Caco-2 (cell line): ENCODE measurements at regions not wholly inside any gene's neighbourhood (a gene's known extent, or its start where the extent isn't known, plus 50 kb on each side); places are given as distances from the start of the nearest gene placed in this dataset.

Experiments
- BruUV-seq: library from RNA; stranded (reverse); fragments of 400-500 nt; replicated peaks from 2 replicates; lab custom pipeline; 2021; lab: Mats Ljungman, UMichigan
- CTCF ChIA-PET: fragments of 300-600 bp; sonication (Branson Sonifier 250); formaldehyde crosslinking; loops from one replicate; lab custom pipeline; 2022; ENCODE audit warnings: antibody characterized with exemption; lab: Charles Lee
- POLR2A ChIA-PET: fragments of 300-600 bp; sonication (Branson Sonifier 250); formaldehyde crosslinking; loops from one replicate; lab custom pipeline; 2022; ENCODE audit warnings: antibody characterized with exemption; lab: Charles Lee
- DNase-seq, 2 experiments: peaks; one replicate each; pipeline versions ENCODE4 v3.0.0 to v3.0.0-alpha.2; 2020 to 2022
- H3K27me3 ChIP-seq: replicated peaks from 2 replicates; pipeline ENCODE4 v1.6.0; 2011; ENCODE audit warnings: low read length; ENCODE audit not compliant: control insufficient read depth, insufficient read depth
- H3K36me3 ChIP-seq: 2 replicates; pipeline ENCODE4 v1.5.1; 2011; ENCODE audit warnings: low read length; ENCODE audit not compliant: control insufficient read depth, insufficient read depth
- H3K4me1 ChIP-seq: fragments of 250-450 bp; sonication (Bioruptor Pico); 2 replicates; pipeline ENCODE4 v1.5.1; 2020; ENCODE audit warnings: mild to moderate bottlenecking
- H3K4me3 ChIP-seq: 2 replicates; pipeline ENCODE4 v1.5.1; 2011; ENCODE audit warnings: low read depth, mild to moderate bottlenecking, control low read depth, low read length
- H3K9me3 ChIP-seq: fragments of 250-450 bp; sonication (Bioruptor Pico); 2 replicates; pipeline ENCODE4 v1.5.1; 2020; ENCODE audit warnings: mild to moderate bottlenecking, moderate library complexity
- H3K27ac Mint-ChIP-seq: one replicate; pipeline ENCODE4 v1.8.0; 2022; ENCODE audit warnings: mixed read lengths; ENCODE audit not compliant: unreplicated experiment
- H3K27me3 Mint-ChIP-seq: one replicate; pipeline ENCODE4 v1.8.0; 2022; ENCODE audit warnings: mixed read lengths; ENCODE audit not compliant: insufficient read depth, unreplicated experiment
- H3K36me3 Mint-ChIP-seq: one replicate; pipeline ENCODE4 v1.8.0; 2022; ENCODE audit warnings: mild to moderate bottlenecking, mixed read lengths; ENCODE audit not compliant: insufficient read depth, unreplicated experiment
- H3K4me1 Mint-ChIP-seq: one replicate; pipeline ENCODE4 v1.8.0; 2022; ENCODE audit warnings: low read depth, mixed read lengths; ENCODE audit not compliant: unreplicated experiment
- H3K4me3 Mint-ChIP-seq: one replicate; pipeline ENCODE4 v1.8.0; 2022; ENCODE audit warnings: mild to moderate bottlenecking, moderate library complexity, mixed read lengths; ENCODE audit not compliant: unreplicated experiment
- H3K9me3 Mint-ChIP-seq: one replicate; pipeline ENCODE4 v1.8.0; 2022; ENCODE audit warnings: mixed read lengths; ENCODE audit not compliant: unreplicated experiment
- intact Hi-C: fragments of 100-400 bp; cut with micrococcal nuclease; formaldehyde crosslinking; loops from one replicate; pipeline ENCODE4 v1.10.0; 2022; ENCODE audit not compliant: unreplicated experiment
- TF ChIP-seq, protein P1 (sequence below), 2 experiments: fragments of 200-600 bp in 1 of 2; IDR thresholded peaks; 1 replicate in 1 of 2; 2 replicates in 1 of 2; pipeline versions ENCODE4 v1.5.1 to v1.8.0; 2011 to 2022; ENCODE audit warnings: antibody characterized with exemption in 1 of 2, control low read depth in 1 of 2, inconsistent platforms in 1 of 2, low read depth in 1 of 2, low read length in 1 of 2, mild to moderate bottlenecking in 1 of 2, moderate library complexity in 1 of 2; ENCODE audit not compliant: insufficient read depth in 1 of 2, severe bottlenecking in 1 of 2, unreplicated experiment in 1 of 2

DNA sequence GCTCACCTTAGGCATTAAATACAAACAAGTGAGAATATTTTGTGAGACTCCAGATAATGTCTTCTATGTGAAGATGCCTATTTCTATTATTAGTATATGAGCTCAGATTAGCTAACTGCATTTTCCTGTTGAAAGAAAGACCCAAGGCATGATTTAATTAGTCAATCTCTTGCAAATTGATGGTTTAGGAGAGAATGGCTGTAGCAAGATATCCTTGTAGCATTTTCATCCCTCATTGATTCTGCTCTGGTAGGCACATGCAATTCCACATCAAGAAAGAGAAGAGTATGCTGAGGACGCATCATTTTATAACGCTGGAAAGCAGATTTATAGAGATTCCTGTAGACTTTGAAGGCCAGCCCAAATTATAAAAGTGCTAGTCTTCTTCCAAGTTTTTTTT is 332.0 kb downstream of the SOX11 start:
- TF ChIP-seq, protein P1, sequence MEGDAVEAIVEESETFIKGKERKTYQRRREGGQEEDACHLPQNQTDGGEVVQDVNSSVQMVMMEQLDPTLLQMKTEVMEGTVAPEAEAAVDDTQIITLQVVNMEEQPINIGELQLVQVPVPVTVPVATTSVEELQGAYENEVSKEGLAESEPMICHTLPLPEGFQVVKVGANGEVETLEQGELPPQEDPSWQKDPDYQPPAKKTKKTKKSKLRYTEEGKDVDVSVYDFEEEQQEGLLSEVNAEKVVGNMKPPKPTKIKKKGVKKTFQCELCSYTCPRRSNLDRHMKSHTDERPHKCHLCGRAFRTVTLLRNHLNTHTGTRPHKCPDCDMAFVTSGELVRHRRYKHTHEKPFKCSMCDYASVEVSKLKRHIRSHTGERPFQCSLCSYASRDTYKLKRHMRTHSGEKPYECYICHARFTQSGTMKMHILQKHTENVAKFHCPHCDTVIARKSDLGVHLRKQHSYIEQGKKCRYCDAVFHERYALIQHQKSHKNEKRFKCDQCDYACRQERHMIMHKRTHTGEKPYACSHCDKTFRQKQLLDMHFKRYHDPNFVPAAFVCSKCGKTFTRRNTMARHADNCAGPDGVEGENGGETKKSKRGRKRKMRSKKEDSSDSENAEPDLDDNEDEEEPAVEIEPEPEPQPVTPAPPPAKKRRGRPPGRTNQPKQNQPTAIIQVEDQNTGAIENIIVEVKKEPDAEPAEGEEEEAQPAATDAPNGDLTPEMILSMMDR (IDR thresholded peaks at IDR 0.05; ENCODE audit: insufficient read depth in 1 of 2, low read depth in 1 of 2, low read length in 1 of 2, severe bottlenecking in 1 of 2, unreplicated experiment in 1 of 2) = no peak
- no peak for DNase-seq
- BruUV-seq = no TSS peak
- intact Hi-C loops = no loop called here
- no peak overlapping the region for H3K4me3 ChIP-seq
- H3K9me3 ChIP-seq = 0 out of 2 replicates have a peak, but pooled peaks cover 4% of the 10 kb centered on the region
- no peak overlapping the region for H3K27ac Mint-ChIP-seq
- H3K36me3 ChIP-seq = no peaks in the 10 kb centered on the region
- no peaks in the 10 kb centered on the region for H3K36me3 Mint-ChIP-seq
- no peaks in the 10 kb centered on the region for H3K27me3 Mint-ChIP-seq
- H3K9me3 Mint-ChIP-seq = peaks cover 21% of the 10 kb centered on the region
- no peaks in the 10 kb centered on the region for H3K4me1 ChIP-seq
- POLR2A ChIA-PET = no interaction called here
- peaks cover 16% of the 10 kb centered on the region for H3K4me1 Mint-ChIP-seq
- no peaks in the 10 kb centered on the region for H3K27me3 ChIP-seq
- no peak overlapping the region for H3K4me3 Mint-ChIP-seq
- CTCF ChIA-PET = no interaction called here

DNA sequence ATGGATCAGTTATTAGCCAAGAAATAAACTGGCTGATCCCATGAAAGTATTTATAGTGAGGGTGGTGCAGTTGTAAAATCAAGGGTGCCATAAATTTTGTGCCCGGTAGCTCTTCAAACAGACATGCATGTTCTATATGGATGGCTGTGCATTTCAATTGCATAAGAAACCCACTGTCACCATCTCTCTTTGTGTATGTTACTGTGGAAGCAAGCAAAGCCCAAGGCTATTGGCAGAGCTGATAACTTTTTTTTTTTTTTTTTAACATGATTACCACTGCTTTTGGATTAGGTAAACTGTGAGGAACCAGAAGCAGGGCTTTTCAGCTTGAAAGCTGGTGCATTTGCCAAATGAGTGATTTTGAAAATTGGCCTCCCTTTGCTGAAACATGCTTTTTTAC is 332.6 kb downstream of the SOX11 start:
- Mint-ChIP-seq H3K9me3 (peaks cover 21% of the 10 kb centered on the region), H3K27me3 (no peaks in the 10 kb centered on the region), H3K36me3 (no peaks in the 10 kb centered on the region), H3K4me1 (peaks cover 16% of the 10 kb centered on the region), H3K4me3 (no peak overlapping the region), H3K27ac (no peak overlapping the region)
- H3K27me3 ChIP-seq = no peaks in the 10 kb centered on the region
- no peaks in the 10 kb centered on the region for H3K36me3 ChIP-seq
- TF ChIP-seq, protein P1 (IDR thresholded peaks at IDR 0.05; ENCODE audit: insufficient read depth in 1 of 2, low read depth in 1 of 2, low read length in 1 of 2, severe bottlenecking in 1 of 2, unreplicated experiment in 1 of 2) = no peak
- no peak for DNase-seq
- CTCF ChIA-PET = no interaction called here
- 0 out of 2 replicates have a peak, but pooled peaks cover 4% of the 10 kb centered on the region for H3K9me3 ChIP-seq
- intact Hi-C loops = no loop called here
- H3K4me3 ChIP-seq = no peak overlapping the region
- no TSS peak for BruUV-seq
- H3K4me1 ChIP-seq = no peaks in the 10 kb centered on the region
- POLR2A ChIA-PET = no interaction called here

DNA sequence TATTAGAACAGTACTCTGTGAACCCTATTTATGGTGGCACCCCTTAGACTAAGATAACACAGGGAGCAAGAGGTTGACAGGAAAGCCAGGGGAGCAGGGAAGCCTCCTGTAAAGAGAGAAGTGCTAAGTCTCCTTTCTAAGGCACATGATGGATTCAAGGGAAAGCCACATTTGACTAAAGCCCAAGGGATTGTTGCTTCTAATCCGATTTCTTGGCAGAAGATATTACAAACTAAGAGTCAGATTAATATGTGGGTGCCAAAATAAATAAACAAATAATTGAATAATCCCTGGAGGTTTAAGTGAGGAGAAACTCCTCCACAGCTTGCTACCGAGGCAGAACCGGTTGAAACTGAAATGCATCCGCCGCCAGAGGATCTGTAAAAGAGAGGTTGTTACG is 333.2 kb downstream of the SOX11 start:
- Mint-ChIP-seq H3K4me1 (peaks cover 16% of the 10 kb centered on the region), H3K27me3 (no peaks in the 10 kb centered on the region), H3K4me3 (no peak overlapping the region), H3K27ac (no peak overlapping the region), H3K9me3 (peaks cover 21% of the 10 kb centered on the region), H3K36me3 (no peaks in the 10 kb centered on the region)
- ChIA-PET CTCF (no interaction called here), POLR2A (no interaction called here)
- Histone ChIP-seq H3K9me3 (0 out of 2 replicates have a peak, but pooled peaks cover 4% of the 10 kb centered on the region), H3K27me3 (no peaks in the 10 kb centered on the region), H3K4me1 (no peaks in the 10 kb centered on the region), H3K4me3 (no peak overlapping the region), H3K36me3 (no peaks in the 10 kb centered on the region)
- intact Hi-C loops = no loop called here
- no peak for DNase-seq
- TF ChIP-seq, protein P1 (IDR thresholded peaks at IDR 0.05; ENCODE audit: insufficient read depth in 1 of 2, low read depth in 1 of 2, low read length in 1 of 2, severe bottlenecking in 1 of 2, unreplicated experiment in 1 of 2) = no peak
- no TSS peak for BruUV-seq
